Stomach (tissue), 8 donors: ENCODE measurements at regions not wholly inside any gene's neighbourhood (a gene's known extent, or its start where the extent isn't known, plus 50 kb on each side); places are given as distances from the start of the nearest gene placed in this dataset.

Source experiments
- DNase-seq, 2 donors: peaks; one replicate each; pipeline versions ENCODE4 v3.0.0 to v3.0.0-alpha.2; 2013 to 2019
- H3K27ac ChIP-seq, 5 donors: fragments of 200-600 bp in 4 of 5; sonication (generic) in 4 of 5; one replicate each; pipeline ENCODE4 v1.5.1; 2013 to 2019; ENCODE audit warnings: mild to moderate bottlenecking in 1 of 5, moderate library complexity in 1 of 5
- H3K27me3 ChIP-seq, 3 donors: fragments of 200-600 bp; sonication (generic); one replicate each; pipeline ENCODE4 v1.5.1; 2017 to 2019; ENCODE audit warnings: mixed run types in 1 of 3
- H3K36me3 ChIP-seq, 4 donors: fragments of 200-600 bp; sonication (generic); 1 replicate in 3 of 4; 2 replicates in 1 of 4; pipeline ENCODE4 v1.5.1; 2016 to 2019
- H3K4me1 ChIP-seq, 4 donors: fragments of 200-600 bp; sonication (generic); one replicate each; pipeline ENCODE4 v1.5.1; 2016 to 2019
- H3K4me3 ChIP-seq, 4 donors: fragments of 200-600 bp; sonication (generic) in 3 of 4; one replicate each; pipeline ENCODE4 v1.5.1; 2016 to 2019; ENCODE audit warnings: mild to moderate bottlenecking in 1 of 4
- H3K9me3 ChIP-seq, 4 donors: fragments of 200-600 bp; sonication (generic); one replicate each; pipeline ENCODE4 v1.5.1; 2016 to 2019
- EP300 ChIP-seq: sonication (generic); formaldehyde crosslinking; IDR thresholded peaks from one replicate; pipeline ENCODE4 v1.6.1; 2017; ENCODE audit warnings: antibody characterized with exemption
- POLR2A ChIP-seq, 4 donors: fragments of 450-650 bp; IDR thresholded peaks; one replicate each; pipeline ENCODE4 v1.6.1; 2016; ENCODE audit warnings: antibody characterized with exemption in 4 of 4, control low read depth in 2 of 4, mild to moderate bottlenecking in 1 of 4, moderate library complexity in 1 of 4
- POLR2AphosphoS5 ChIP-seq, 3 donors: sonication (generic); formaldehyde crosslinking; IDR thresholded peaks; one replicate each; pipeline ENCODE4 v1.6.1; 2016; ENCODE audit warnings: antibody characterized with exemption in 3 of 3
- WGBS, 5 donors: extraction: QIAGEN DNeasy Blood & Tissue Kit in 3 of 5; methylation state at CpG; one replicate each; pipeline versions ENCODE4 v1.1.5 to v1.1.7; 2013 to 2018; 5-methylcytosine and 5-hydroxymethylcytosine counted together
- intact Hi-C: fragments of 100-400 bp; cut with DNase I; formaldehyde crosslinking; loops from one replicate; pipeline ENCODE4 v1.15.1; 2023; ENCODE audit warnings: low total_unique reads
- TF ChIP-seq, protein P1 (sequence below), 7 experiments: fragments of 450-650 bp in 4 of 7; fragments of 200-600 bp in 3 of 7; sonication (generic) in 3 of 7; IDR thresholded peaks; one replicate each; pipeline ENCODE4 v1.5.1; 2016 to 2019; ENCODE audit warnings: antibody characterized with exemption in 7 of 7, control low read depth in 2 of 7, mild to moderate bottlenecking in 1 of 7
- donor health status: healthy with polysubstance abuse.
- donor health status: Bipolar disorder and iron deficiency.
- donor health status: healthy.

GRCh38 chr10:130993612-130994011 is 317.9 kb downstream of the TCERG1L start:
- Histone ChIP-seq H3K27me3 (peaks cover 0 to 10% (median 0%) of the 10 kb centered on the region in 3 donors), H3K4me3 (no peak overlapping the region), H3K27ac (no peak overlapping the region), H3K36me3 (no peaks in the 10 kb centered on the region), H3K4me1 (no peaks in the 10 kb centered on the region), H3K9me3 (no peaks in the 10 kb centered on the region)
- intact Hi-C loops: no loop called here
- 83 to 91% (median 89%) methylated on average over 6 of the region's 6 CpGs for WGBS, 5 donors
- DNase-seq: no peak
- TF ChIP-seq POLR2A (IDR thresholded peaks at IDR 0.05) (no peak), POLR2AphosphoS5 (IDR thresholded peaks at IDR 0.05) (no peak), EP300 (no peak)
- TF ChIP-seq, protein P1, sequence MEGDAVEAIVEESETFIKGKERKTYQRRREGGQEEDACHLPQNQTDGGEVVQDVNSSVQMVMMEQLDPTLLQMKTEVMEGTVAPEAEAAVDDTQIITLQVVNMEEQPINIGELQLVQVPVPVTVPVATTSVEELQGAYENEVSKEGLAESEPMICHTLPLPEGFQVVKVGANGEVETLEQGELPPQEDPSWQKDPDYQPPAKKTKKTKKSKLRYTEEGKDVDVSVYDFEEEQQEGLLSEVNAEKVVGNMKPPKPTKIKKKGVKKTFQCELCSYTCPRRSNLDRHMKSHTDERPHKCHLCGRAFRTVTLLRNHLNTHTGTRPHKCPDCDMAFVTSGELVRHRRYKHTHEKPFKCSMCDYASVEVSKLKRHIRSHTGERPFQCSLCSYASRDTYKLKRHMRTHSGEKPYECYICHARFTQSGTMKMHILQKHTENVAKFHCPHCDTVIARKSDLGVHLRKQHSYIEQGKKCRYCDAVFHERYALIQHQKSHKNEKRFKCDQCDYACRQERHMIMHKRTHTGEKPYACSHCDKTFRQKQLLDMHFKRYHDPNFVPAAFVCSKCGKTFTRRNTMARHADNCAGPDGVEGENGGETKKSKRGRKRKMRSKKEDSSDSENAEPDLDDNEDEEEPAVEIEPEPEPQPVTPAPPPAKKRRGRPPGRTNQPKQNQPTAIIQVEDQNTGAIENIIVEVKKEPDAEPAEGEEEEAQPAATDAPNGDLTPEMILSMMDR (IDR thresholded peaks at IDR 0.05): no peak

DNA sequence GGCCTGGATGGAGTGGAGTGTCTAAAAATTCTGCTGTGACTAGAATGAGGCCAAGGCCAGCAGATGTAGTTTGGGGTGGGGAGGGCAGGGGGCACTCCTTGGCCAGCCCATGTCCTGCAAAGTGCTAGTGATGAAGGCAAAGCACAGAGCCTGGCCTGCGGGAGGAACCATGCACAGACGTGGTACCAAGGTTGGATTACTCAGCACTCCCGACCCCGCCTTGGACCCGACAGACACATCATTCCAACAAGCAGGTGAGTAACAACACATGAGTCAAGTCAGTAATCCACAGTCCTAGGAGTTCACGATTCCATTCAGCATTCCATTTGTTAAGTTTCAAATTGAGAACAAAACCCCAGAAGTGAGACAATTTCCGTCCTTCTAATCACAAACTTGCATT is 317.3 kb downstream of the TCERG1L start:
- Histone ChIP-seq H3K36me3 (no peaks in the 10 kb centered on the region), H3K27me3 (peaks cover 0 to 7% (median 0%) of the 10 kb centered on the region in 3 donors), H3K4me1 (no peaks in the 10 kb centered on the region), H3K9me3 (no peaks in the 10 kb centered on the region), H3K4me3 (no peak overlapping the region), H3K27ac (no peak overlapping the region)
- TF ChIP-seq, protein P1 (IDR thresholded peaks at IDR 0.05): no peak
- TF ChIP-seq EP300: no peak
- TF ChIP-seq POLR2AphosphoS5 (IDR thresholded peaks at IDR 0.05): no peak
- no peak for TF ChIP-seq POLR2A (IDR thresholded peaks at IDR 0.05)
- no peak for DNase-seq
- WGBS, 5 donors: 80 to 95% (median 91%) methylated on average over 7 of the region's 7 CpGs
- intact Hi-C loops: no loop called here

GRCh38 chr10:130994845-130995244 is 316.7 kb downstream of the TCERG1L start:
- H3K9me3 ChIP-seq: no peaks in the 10 kb centered on the region
- peaks cover 0 to 11% (median 0%) of the 10 kb centered on the region in 3 donors for H3K27me3 ChIP-seq
- no peaks in the 10 kb centered on the region for H3K36me3 ChIP-seq
- no peak for DNase-seq
- TF ChIP-seq POLR2A (IDR thresholded peaks at IDR 0.05) (no peak), EP300 (no peak), POLR2AphosphoS5 (IDR thresholded peaks at IDR 0.05) (no peak)
- TF ChIP-seq, protein P1 (IDR thresholded peaks at IDR 0.05): no peak
- H3K4me3 ChIP-seq: no peak overlapping the region
- no peak overlapping the region for H3K27ac ChIP-seq
- H3K4me1 ChIP-seq: no peaks in the 10 kb centered on the region
- 80 to 90% (median 87%) methylated on average over 7 of the region's 7 CpGs for WGBS, 5 donors
- intact Hi-C loops: no loop called here

GRCh38 chr10:130997267-130998045 is 314.1 kb downstream of the TCERG1L start:
- WGBS, 5 donors: 45 to 66% (median 56%) methylated on average over 7 to 8 of the region's 8 CpGs
- Histone ChIP-seq H3K27me3 (peaks cover 0 to 26% (median 0%) of the 10 kb centered on the region in 3 donors), H3K36me3 (no peaks in the 10 kb centered on the region), H3K27ac (no peak overlapping the region), H3K9me3 (no peaks in the 10 kb centered on the region), H3K4me3 (no peak overlapping the region), H3K4me1 (no peaks in the 10 kb centered on the region)
- intact Hi-C loops: no loop called here
- no peak for TF ChIP-seq EP300
- TF ChIP-seq, protein P1 (IDR thresholded peaks at IDR 0.05): no peak
- TF ChIP-seq POLR2A (IDR thresholded peaks at IDR 0.05): no peak
- no peak for TF ChIP-seq POLR2AphosphoS5 (IDR thresholded peaks at IDR 0.05)
- no peak for DNase-seq
